ENCODE measurements at regions not wholly inside any gene's neighbourhood (a gene's known extent, or its start where the extent isn't known, plus 50 kb on each side); places are given as distances from the start of the nearest gene placed in this dataset.

- no peaks in the 10 kb centered on the region for H4K20me1 ChIP-seq (ENCODE audit: insufficient read depth)
- H3K4me2 ChIP-seq (ENCODE audit: low read length) = no peak overlapping the region
- TF ChIP-seq MXI1 (conservative IDR thresholded peaks at IDR 0.05; ENCODE audit: poor library complexity, severe bottlenecking) (no peak), EZH2 (IDR thresholded peaks at IDR 0.05; ENCODE audit: borderline replicate concordance, insufficient read depth, low read length, poor library complexity, severe bottlenecking) (no peak), CTCF (IDR thresholded peaks at IDR 0.05; ENCODE audit: poor library complexity, severe bottlenecking) (no peak)
- H3K36me3 ChIP-seq (ENCODE audit: insufficient read depth, low read length) = no peaks in the 10 kb centered on the region
- no peak overlapping the region for H3K27ac ChIP-seq (ENCODE audit: low read length)
- H3K27me3 ChIP-seq (ENCODE audit: insufficient read depth, low read depth, low read length) = no peaks in the 10 kb centered on the region
- H3F3A ChIP-seq (ENCODE audit: insufficient read depth, low read length, poor library complexity, severe bottlenecking) = no peaks in the 10 kb centered on the region
- H3K9me3 ChIP-seq (ENCODE audit: low read length) = no peaks in the 10 kb centered on the region
- no peak overlapping the region for H3K9ac ChIP-seq (ENCODE audit: low read length)
- H3K79me2 ChIP-seq (replicated peaks; ENCODE audit: insufficient read depth, low read length) = no peaks in the 10 kb centered on the region
- H3K9me2 ChIP-seq (ENCODE audit: insufficient read depth, low read length) = no peaks in the 10 kb centered on the region
- no peak overlapping the region for H3K4me3 ChIP-seq (ENCODE audit: low read length)
- no peak overlapping the region for H2AFZ ChIP-seq (ENCODE audit: low read depth, low read length)
Observed at GRCh38 chr3:94423578-94423977, 360.7 kb downstream of the NSUN3 start.

GRCh38 chr3:94429517-94429916, 366.7 kb downstream of the NSUN3 start:
- no peak overlapping the region for H3K9ac ChIP-seq (ENCODE audit: low read length)
- no peak overlapping the region for H3K4me3 ChIP-seq (ENCODE audit: low read length)
- no peaks in the 10 kb centered on the region for H4K20me1 ChIP-seq (ENCODE audit: insufficient read depth)
- H3K9me2 ChIP-seq (ENCODE audit: insufficient read depth, low read length) = no peaks in the 10 kb centered on the region
- no peak overlapping the region for H3K4me2 ChIP-seq (ENCODE audit: low read length)
- no peaks in the 10 kb centered on the region for H3K9me3 ChIP-seq (ENCODE audit: low read length)
- no peaks in the 10 kb centered on the region for H3K27me3 ChIP-seq (ENCODE audit: insufficient read depth, low read depth, low read length)
- H3K27ac ChIP-seq (ENCODE audit: low read length) = no peak overlapping the region
- H2AFZ ChIP-seq (ENCODE audit: low read depth, low read length) = no peak overlapping the region
- H3K79me2 ChIP-seq (replicated peaks; ENCODE audit: insufficient read depth, low read length) = no peaks in the 10 kb centered on the region
- TF ChIP-seq REST (IDR thresholded peaks at IDR 0.05; ENCODE audit: borderline replicate concordance) = no peak
- no peak for TF ChIP-seq EZH2 (IDR thresholded peaks at IDR 0.05; ENCODE audit: borderline replicate concordance, insufficient read depth, low read length, poor library complexity, severe bottlenecking)
- no peak for TF ChIP-seq EP300 (conservative IDR thresholded peaks at IDR 0.05; ENCODE audit: poor library complexity, severe bottlenecking)
- no peak for TF ChIP-seq SMC3 (conservative IDR thresholded peaks at IDR 0.05; ENCODE audit: poor library complexity)
- TF ChIP-seq TAF1 (IDR thresholded peaks at IDR 0.05; ENCODE audit: low read depth) = no peak
- no peak for TF ChIP-seq RAD21 (conservative IDR thresholded peaks at IDR 0.05)
- no peaks in the 10 kb centered on the region for H3K36me3 ChIP-seq (ENCODE audit: insufficient read depth, low read length)
- no peaks in the 10 kb centered on the region for H3F3A ChIP-seq (ENCODE audit: insufficient read depth, low read length, poor library complexity, severe bottlenecking)
